ENCODE measurements at regions not wholly inside any gene's neighbourhood (a gene's known extent, or its start where the extent isn't known, plus 50 kb on each side); places are given as distances from the start of the nearest gene placed in this dataset.

- TF ChIP-seq POLR2A (IDR thresholded peaks at IDR 0.05; ENCODE audit: low read length) (no peak), GATA1 (IDR thresholded peaks at IDR 0.05; ENCODE audit: low read depth, low read length) (no peak)
These were observed 107.9 kb upstream of the SRSF6 start for GRCh38 chr20:43349841-43350240.

All from erythroblast (primary cell).